OCI-LY7 (cell line): ENCODE measurements at regions not wholly inside any gene's neighbourhood (a gene's known extent, or its start where the extent isn't known, plus 50 kb on each side); places are given as distances from the start of the nearest gene placed in this dataset.

Experiments
- EZH2phosphoT487 ChIP-seq: fragments of 200-600 bp; sonication (generic); IDR thresholded peaks from 2 replicates; pipeline ENCODE4 v1.6.1; 2018; ENCODE audit warnings: low read depth, borderline replicate concordance, mild to moderate bottlenecking, mixed run types, antibody characterized with exemption, low read length, moderate library complexity, mixed read lengths
- TF ChIP-seq, protein P1 (sequence below): fragments of 200-600 bp; sonication (generic); conservative IDR thresholded peaks from 2 replicates; pipeline ENCODE4 v1.5.1; 2014; ENCODE audit warnings: mild to moderate bottlenecking, antibody characterized with exemption, low read length, moderate library complexity, mixed read lengths

DNA sequence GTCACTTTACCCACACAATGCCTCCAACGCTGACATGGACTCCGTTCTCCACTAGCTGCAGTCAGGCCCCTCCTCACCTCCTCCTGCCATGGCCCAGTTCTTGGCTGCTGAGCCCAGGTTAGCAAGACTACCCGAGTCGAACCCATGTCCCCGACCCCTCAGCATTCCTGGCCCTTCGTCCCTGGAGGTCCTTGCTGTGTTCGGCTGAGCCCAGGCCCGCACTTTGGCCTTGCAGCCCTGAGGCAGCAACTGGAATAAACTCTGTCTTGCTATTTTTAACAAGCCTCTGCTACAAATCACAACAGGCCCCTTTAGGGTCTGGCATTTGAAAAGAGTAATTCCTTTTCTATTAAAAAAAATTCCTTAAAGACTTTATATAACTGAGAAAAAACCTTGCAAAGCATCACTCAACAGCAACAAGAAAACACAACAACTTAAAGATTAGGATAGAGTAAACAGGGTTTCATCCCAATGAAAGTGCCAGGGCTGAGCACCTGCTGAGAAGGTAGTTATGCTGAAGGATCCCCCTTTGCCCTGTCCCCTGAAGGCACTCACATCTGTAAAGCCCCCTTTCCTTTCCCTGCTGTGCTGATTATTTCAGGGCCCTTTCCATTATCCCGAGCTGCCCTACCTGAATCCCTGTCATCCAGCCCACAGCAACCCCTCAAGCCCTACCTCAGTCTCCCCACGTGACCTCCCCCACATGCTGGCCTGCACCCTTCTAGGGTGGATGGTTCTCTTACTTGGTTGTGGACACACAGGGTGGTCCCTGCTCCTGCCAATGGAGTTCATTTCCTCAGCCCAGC, 120.0 kb upstream of the SNTG2 start:
- TF ChIP-seq, protein P1, sequence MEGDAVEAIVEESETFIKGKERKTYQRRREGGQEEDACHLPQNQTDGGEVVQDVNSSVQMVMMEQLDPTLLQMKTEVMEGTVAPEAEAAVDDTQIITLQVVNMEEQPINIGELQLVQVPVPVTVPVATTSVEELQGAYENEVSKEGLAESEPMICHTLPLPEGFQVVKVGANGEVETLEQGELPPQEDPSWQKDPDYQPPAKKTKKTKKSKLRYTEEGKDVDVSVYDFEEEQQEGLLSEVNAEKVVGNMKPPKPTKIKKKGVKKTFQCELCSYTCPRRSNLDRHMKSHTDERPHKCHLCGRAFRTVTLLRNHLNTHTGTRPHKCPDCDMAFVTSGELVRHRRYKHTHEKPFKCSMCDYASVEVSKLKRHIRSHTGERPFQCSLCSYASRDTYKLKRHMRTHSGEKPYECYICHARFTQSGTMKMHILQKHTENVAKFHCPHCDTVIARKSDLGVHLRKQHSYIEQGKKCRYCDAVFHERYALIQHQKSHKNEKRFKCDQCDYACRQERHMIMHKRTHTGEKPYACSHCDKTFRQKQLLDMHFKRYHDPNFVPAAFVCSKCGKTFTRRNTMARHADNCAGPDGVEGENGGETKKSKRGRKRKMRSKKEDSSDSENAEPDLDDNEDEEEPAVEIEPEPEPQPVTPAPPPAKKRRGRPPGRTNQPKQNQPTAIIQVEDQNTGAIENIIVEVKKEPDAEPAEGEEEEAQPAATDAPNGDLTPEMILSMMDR, result no peak
- no peak for TF ChIP-seq EZH2phosphoT487
